CD4-positive, alpha-beta T cell treated with Interleukin-1 beta for 1 hour (primary cell): ENCODE measurements at regions not wholly inside any gene's neighbourhood (a gene's known extent, or its start where the extent isn't known, plus 50 kb on each side); places are given as distances from the start of the nearest gene placed in this dataset.

Source experiments
- DNase-seq, 2 donors: peaks; one replicate each; pipeline ENCODE4 v3.0.0-alpha.2; 2020 to 2022

GRCh38 chr14:44701563-44702263 lies 194.6 kb upstream of the FSCB start:
- no peak for DNase-seq

DNA sequence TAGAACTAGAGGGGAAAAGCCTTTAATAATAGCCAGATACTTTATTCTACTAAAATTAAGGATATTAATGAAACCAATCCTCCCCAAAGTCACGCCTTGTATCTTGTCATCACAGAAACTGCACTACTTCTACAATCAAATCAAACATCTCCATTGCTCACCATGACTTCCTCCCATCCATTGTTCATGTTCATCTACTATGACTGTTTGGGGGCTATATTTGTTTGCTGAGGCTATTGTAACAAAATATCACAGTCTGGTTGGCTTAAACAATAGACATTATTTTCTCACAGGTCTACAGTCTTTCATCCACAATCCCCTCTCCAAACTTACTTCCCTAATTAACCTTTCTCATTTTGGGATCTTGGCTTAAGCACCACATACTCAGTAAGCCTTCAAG lies 193.6 kb upstream of the FSCB start:
- no peak for DNase-seq

- DNase-seq = no peak
Observed at GRCh38 chr14:44700184-44700583, 193.1 kb upstream of the FSCB start.

- no peak for DNase-seq
Observed at GRCh38 chr14:44699391-44699790, 192.3 kb upstream of the FSCB start.

DNA sequence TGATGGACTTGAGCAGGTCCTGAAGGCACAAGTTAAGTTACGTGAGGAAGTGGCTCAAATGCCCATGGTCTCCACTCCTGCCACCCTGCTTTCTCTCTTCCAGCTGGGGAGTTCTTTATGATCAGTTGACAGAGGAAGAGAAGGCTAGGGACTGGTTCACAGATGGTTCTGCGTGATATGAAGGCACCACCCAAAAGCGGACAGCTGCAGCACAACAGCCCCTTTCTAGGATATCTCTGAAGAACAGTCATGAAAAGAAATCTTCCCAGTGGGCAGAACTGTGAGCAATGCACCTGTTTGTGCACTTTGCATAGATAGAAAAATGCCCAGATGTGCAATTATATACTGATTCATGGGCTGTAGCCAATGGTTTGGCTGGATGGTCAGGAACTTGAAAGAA lies 162.4 kb upstream of the FSCB start:
- DNase-seq = no peak

GRCh38 chr14:44663136-44663535 lies 156.1 kb upstream of the FSCB start:
- no peak for DNase-seq

DNA sequence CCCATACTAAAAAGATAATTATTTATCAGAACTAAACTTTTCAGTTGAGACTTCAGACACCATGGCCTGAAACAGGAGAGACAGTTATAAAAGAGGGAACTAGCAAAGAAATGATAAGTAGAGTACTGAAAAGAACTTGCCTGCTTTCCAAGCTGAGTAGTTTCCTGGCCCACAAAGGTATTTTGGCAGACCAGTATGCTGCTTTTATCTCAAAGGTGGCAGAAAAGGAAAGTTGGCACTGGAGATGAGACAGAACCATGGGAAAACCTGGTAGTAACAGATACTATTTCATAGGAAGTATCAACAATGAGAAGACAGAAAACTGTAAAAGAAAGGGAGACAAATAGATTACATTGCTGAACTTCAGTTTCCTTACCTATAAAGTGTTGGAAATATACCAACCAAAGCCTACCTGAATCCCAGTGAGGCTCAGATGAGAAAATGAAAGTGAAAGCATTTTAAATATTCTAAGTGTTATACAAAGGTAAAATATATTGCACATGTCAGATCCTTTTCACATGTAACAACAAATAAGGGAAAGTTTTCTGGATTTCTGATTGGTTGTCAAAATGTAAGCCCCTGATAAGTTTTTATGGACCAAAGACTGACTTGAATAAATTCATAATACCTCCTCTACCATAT lies 155.3 kb upstream of the FSCB start:
- DNase-seq = no peak

DNA sequence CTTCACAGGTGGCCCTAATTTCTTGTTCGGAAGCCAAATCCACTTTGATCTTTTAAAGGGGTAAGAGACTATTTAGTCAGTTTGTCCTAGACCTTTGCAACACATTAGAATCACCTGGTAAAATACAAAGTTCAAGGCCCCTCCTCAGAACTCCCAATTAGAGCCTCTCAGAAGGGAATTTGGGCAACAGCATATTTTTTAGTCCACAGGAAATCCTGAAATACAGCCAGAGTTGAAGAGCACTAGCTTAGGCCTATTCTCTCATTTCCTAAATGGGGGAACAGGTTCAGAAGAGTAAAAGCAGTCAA lies 151.3 kb upstream of the FSCB start:
- no peak for DNase-seq

- DNase-seq = no peak
Observed at GRCh38 chr14:44657696-44658388, 150.8 kb upstream of the FSCB start.

- DNase-seq = no peak
Observed at GRCh38 chr14:44657203-44657602, 150.1 kb upstream of the FSCB start.

GRCh38 chr14:44654591-44654990 lies 147.5 kb upstream of the FSCB start:
- DNase-seq = no peak

DNA sequence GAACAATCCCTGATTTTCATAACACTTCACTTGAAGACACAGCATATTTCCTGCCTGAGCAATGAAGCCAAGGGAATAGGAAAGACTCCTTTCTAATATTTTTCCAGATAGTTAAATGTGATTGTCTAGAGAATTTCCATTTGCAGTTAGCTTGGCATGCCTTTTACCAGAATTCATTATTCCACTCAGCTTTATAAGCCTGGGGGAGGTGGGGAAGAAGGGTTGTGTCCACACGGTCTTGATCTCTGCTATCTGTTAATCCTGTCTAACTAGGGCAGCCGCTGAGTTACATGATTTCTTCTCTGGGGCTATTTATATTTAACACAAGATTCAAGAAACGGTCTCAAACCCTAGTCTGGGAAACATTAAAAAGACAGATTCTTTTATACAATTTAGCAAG lies 146.6 kb upstream of the FSCB start:
- DNase-seq = no peak

DNA sequence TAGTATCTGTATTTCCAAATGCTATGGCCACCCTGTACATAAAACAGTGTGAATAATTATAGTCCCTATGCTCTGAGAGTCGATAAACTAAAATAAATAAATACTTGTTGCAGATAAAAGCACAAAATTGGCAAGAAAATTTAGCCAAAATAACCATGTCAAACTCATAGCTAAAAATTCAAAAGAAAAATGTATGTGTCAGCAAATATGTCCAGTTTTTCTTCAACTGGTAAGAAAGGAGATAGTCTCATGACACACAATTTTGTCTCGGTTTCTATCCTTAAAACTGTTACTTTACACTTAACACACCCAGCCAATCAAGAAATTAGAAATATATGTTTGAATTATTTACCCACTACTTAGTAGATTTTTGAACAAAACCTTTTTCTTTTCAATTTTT lies 145.6 kb upstream of the FSCB start:
- no peak for DNase-seq

- no peak for DNase-seq
Observed at GRCh38 chr14:44649061-44649460, 142.0 kb upstream of the FSCB start.

DNA sequence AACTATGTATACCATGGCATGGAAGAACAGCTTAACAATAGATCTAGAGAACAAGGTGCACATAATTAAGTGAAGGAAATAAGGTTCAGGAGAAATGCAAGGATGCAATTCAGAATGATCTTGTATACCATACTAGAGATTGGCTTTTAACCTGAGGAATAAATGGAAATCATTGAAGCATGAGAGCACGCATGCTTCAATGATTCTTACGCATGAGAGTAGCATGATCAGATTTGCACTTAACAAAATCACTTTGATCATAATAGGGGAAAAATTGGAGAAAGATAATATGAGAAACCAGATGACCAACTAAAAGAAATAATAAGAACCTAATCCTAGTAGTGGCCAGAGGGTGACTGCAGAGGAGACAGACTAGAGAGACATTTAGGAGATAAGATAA lies 133.3 kb upstream of the FSCB start:
- no peak for DNase-seq

DNA sequence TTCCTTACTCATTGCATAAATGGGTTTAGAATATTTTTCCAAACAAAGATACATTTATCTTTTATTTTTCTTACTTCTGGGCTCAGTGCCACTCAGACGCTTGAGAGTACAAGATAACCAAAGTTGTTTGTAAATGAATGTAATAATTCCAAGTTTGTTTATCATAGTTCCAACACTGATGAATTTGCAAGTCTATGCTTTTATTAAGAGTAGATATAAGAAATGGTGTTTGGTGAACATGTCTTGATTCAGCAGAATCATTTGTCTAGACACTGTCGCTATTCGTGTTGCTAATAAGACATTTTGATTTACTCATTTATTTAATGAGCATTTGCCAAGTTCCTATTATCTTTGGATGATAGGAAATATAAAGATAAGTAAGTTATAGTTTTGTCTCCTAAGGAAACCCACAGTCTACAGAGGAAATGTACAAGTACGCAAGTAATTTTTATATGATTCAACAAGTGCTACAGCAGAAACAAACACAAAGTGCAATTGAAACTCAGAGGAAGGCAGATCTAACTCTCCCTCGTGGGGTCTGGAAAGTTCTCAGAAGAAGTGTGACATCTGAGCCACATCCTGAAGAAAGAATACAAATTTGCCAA lies 132.8 kb upstream of the FSCB start:
- no peak for DNase-seq

DNA sequence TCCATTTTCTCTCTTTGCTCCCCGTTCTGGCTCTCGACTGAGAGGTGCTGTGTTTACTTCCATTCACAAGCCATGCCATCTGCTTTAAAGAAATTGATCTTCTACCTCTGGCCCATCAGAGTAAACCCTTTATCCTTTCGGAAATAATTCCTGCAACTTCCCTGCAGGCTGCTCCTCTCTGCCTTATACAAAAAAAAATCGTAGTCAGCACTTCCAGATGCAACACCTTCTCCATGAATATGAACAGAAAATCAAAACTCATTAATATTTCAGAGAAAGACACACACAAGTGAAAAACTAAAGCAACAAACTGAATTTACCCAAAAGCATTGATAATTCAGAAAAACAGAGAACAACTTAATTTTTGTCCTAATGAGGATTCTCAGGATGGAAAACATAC lies 127.6 kb upstream of the FSCB start:
- no peak for DNase-seq

GRCh38 chr14:44626423-44626822 lies 119.3 kb upstream of the FSCB start:
- no peak for DNase-seq

- no peak for DNase-seq
Observed at GRCh38 chr14:44625098-44625497, 118.0 kb upstream of the FSCB start.

DNA sequence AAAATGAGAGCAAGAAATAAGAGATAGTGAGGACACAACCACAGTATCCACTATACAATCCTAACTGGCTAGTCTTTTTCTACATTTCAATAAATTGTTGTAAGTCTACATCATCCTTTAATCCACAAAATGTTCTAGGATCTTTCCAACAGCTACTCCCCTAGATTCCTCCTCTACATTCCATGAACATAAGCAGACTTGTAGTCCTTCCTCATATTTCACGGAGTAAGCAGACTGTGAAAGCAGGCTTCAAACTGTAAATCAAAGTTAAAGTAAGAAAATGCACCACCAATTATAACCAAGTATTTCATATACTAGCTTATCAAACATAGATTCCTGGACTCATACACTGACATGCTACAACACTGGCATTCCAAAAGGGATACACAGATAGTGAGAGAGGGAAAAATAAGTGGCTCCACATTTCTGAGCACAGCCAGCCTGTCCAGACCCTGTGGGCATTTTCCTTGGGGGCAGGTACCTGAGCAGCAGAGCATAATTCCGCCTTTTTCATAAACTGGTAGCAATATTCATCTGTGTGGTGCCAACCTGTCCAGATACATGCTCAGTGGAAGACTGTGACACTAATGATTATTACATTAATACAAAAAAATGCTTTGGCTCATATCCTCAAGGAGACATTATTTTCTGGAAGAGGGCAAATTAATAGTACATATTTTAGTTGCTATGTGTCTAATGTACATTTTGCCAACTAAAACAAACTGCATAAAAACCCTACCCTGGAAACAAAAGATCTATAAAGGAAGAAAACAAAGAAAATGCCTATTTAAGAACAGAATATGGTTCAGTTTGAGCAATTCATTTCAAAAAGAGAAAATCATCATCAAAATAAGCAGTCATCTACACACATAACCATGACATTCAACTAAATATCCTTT lies 113.3 kb upstream of the FSCB start:
- DNase-seq = no peak

DNA sequence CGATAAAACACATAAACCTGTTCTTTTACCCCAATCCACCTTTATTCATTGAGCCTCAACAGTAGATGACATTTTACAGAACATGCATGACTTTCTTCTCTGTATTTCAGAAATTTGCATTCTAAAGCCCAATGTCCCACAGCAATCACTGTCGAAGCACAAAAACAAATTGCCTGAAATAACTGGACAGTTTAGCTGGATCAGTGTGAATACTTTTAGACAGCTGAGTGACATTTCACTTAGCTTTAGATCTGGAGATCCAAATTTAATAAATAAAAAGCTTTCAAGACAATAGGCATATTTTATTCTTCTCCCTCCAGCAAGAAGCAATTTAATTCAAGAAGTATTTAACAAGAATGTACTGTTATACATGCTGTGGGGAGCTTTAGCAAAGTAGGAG lies 109.1 kb upstream of the FSCB start:
- no peak for DNase-seq

GRCh38 chr14:44613061-44613712 lies 106.1 kb upstream of the FSCB start:
- no peak for DNase-seq

GRCh38 chr14:44612002-44612401 lies 104.9 kb upstream of the FSCB start:
- DNase-seq = no peak
